SK-N-SH (cell line): ENCODE measurements at regions not wholly inside any gene's neighbourhood (a gene's known extent, or its start where the extent isn't known, plus 50 kb on each side); places are given as distances from the start of the nearest gene placed in this dataset.

ENCODE experiments used
- CTCF ChIA-PET: fragments of 300-600, 350-600 bp; formaldehyde crosslinking; extraction: SDS; loops from one replicate; lab custom pipeline; 2021; lab: Yijun Ruan, JAX
- POLR2A ChIA-PET: fragments of 350-600 bp; sonication (Branson Sonifier 250); formaldehyde crosslinking; extraction: SDS; loops from one replicate; lab custom pipeline; 2020; ENCODE audit warnings: antibody characterized with exemption, inconsistent platforms; lab: Yijun Ruan, JAX
- DNase-seq: peaks from one replicate; pipeline ENCODE4 v3.0.0; 2012
- H2AFZ ChIP-seq: fragments of 200-600 bp; sonication (generic); 2 replicates; pipeline ENCODE4 v1.8.1; 2016; ENCODE audit warnings: antibody characterized with exemption, mild to moderate bottlenecking, low read depth
- H3F3A ChIP-seq: fragments of 200-600 bp; sonication (generic); replicated peaks from 2 replicates; pipeline ENCODE3; 2016; ENCODE audit warnings: antibody characterized with exemption, mild to moderate bottlenecking; ENCODE audit not compliant: insufficient read depth
- H3K27ac ChIP-seq, 2 experiments: fragments of 200-500 bp in 1 of 2; fragments of 200-600 bp in 1 of 2; sonication (Bioruptor generic) in 1 of 2; sonication (generic), shearing (Covaris generic) in 1 of 2; 2 replicates each; pipeline versions ENCODE4 v1.5.1 to v1.6.1; 2014 to 2016; ENCODE audit warnings: low read depth in 2 of 2, inconsistent platforms in 1 of 2, low read length in 1 of 2, mild to moderate bottlenecking in 1 of 2, mixed read lengths in 1 of 2
- H3K27me3 ChIP-seq: fragments of 200-600 bp; sonication (generic), shearing (Covaris generic); 2 replicates; pipeline ENCODE4 v1.6.1; 2016; ENCODE audit warnings: mixed run types; ENCODE audit not compliant: insufficient read depth
- H3K36me3 ChIP-seq, 2 experiments: fragments of 200-500 bp in 1 of 2; fragments of 200-600 bp in 1 of 2; sonication (Bioruptor generic) in 1 of 2; sonication (generic) in 1 of 2; replicated peaks in 1 of 2; 2 replicates each; pipeline versions ENCODE3 to v1.5.1; 2014 to 2016; ENCODE audit warnings: low read length in 1 of 2, mild to moderate bottlenecking in 1 of 2; ENCODE audit not compliant: insufficient read depth in 2 of 2, control insufficient read depth in 1 of 2
- H3K4me1 ChIP-seq, 2 experiments: fragments of 200-500 bp in 1 of 2; fragments of 200-600 bp in 1 of 2; sonication (Bioruptor generic) in 1 of 2; sonication (generic), shearing (Covaris generic) in 1 of 2; 2 replicates each; pipeline versions ENCODE4 v1.5.1 to v1.6.1; 2014 to 2016; ENCODE audit warnings: low read depth in 1 of 2, low read length in 1 of 2, mixed run types in 1 of 2; ENCODE audit not compliant: insufficient read depth in 2 of 2, control insufficient read depth in 1 of 2
- H3K4me2 ChIP-seq: fragments of 200-600 bp; sonication (generic), shearing (Covaris generic); 2 replicates; pipeline ENCODE4 v1.6.1; 2017; ENCODE audit warnings: mixed run types
- H3K4me3 ChIP-seq, 2 experiments: fragments of 200-500 bp in 1 of 2; fragments of 200-600 bp in 1 of 2; sonication (Bioruptor generic) in 1 of 2; sonication (generic), shearing (Covaris generic) in 1 of 2; 2 replicates each; pipeline versions ENCODE4 v1.5.1 to v1.8.1; 2014 to 2016; ENCODE audit warnings: low read depth in 2 of 2, inconsistent platforms in 1 of 2, low read length in 1 of 2, mild to moderate bottlenecking in 1 of 2, mixed read lengths in 1 of 2, moderate library complexity in 1 of 2
- H3K79me2 ChIP-seq: fragments of 200-600 bp; sonication (generic); 2 replicates; pipeline ENCODE4 v1.8.1; 2017; ENCODE audit warnings: mild to moderate bottlenecking; ENCODE audit not compliant: insufficient read depth
- H3K9ac ChIP-seq: fragments of 200-600 bp; sonication (generic); 2 replicates; pipeline ENCODE4 v1.6.1; 2017; ENCODE audit warnings: mixed run types
- H3K9me2 ChIP-seq: fragments of 200-600 bp; sonication (generic); 2 replicates; pipeline ENCODE4 v1.6.1; 2017; ENCODE audit warnings: mixed run types
- H3K9me3 ChIP-seq: fragments of 200-600 bp; sonication (generic); 2 replicates; pipeline ENCODE4 v1.6.1; 2017; ENCODE audit warnings: mixed run types, mild to moderate bottlenecking, moderate library complexity
- H4K20me1 ChIP-seq: fragments of 200-600 bp; sonication (generic); 2 replicates; pipeline ENCODE4 v1.6.1; 2017; ENCODE audit warnings: mild to moderate bottlenecking, mixed run types; ENCODE audit not compliant: insufficient read depth
- ELF1 ChIP-seq: IDR thresholded peaks from 2 replicates; pipeline ENCODE4 v1.4.0; 2012
- FOSL2 ChIP-seq: IDR thresholded peaks from 2 replicates; pipeline ENCODE4 v1.4.0; 2012; ENCODE audit warnings: low read depth, mild to moderate bottlenecking, moderate library complexity, borderline replicate concordance
- FOXJ3 ChIP-seq: sonication (generic); formaldehyde crosslinking; IDR thresholded peaks from 2 replicates; pipeline ENCODE4 v1.5.1; 2020; ENCODE audit warnings: mild to moderate bottlenecking, missing genetic modification reagents
- GATA2 ChIP-seq: sonication (generic); formaldehyde crosslinking; IDR thresholded peaks from 2 replicates; pipeline ENCODE4 v1.5.0; 2020; ENCODE audit warnings: mild to moderate bottlenecking, missing genetic modification reagents
- JUND ChIP-seq: IDR thresholded peaks from 2 replicates; pipeline ENCODE4 v1.4.0; 2012
- MAX ChIP-seq: IDR thresholded peaks from 2 replicates; pipeline ENCODE4 v1.4.0; 2012; ENCODE audit warnings: low read depth
- MEF2A ChIP-seq: IDR thresholded peaks from 2 replicates; pipeline ENCODE4 v1.4.0; 2012; ENCODE audit warnings: low read depth, borderline replicate concordance
- NRF1 ChIP-seq: IDR thresholded peaks from 2 replicates; pipeline ENCODE4 v1.6.1; 2012; ENCODE audit warnings: low read depth, mild to moderate bottlenecking, low read length
- PBX3 ChIP-seq: IDR thresholded peaks from 2 replicates; pipeline ENCODE4; 2012
- RCOR1 ChIP-seq: fragments of 150-350 bp; IDR thresholded peaks from 2 replicates; pipeline ENCODE4 v1.6.1; 2017; ENCODE audit warnings: antibody characterized with exemption, low read length
- REST ChIP-seq: IDR thresholded peaks from 2 replicates; pipeline ENCODE4 v1.6.1; 2012; ENCODE audit warnings: mild to moderate bottlenecking, low read depth, low read length, moderate library complexity
- RFX5 ChIP-seq: IDR thresholded peaks from 2 replicates; pipeline ENCODE4 v1.6.1; 2012; ENCODE audit warnings: mild to moderate bottlenecking, improper control_type of control experiment, low read length
- SMC3 ChIP-seq: IDR thresholded peaks from 2 replicates; pipeline ENCODE4 v1.6.1; 2012; ENCODE audit warnings: low read depth, low read length, improper control_type of control experiment
- TEAD4 ChIP-seq: IDR thresholded peaks from 2 replicates; pipeline ENCODE4 v1.4.0; 2012; ENCODE audit warnings: mild to moderate bottlenecking, borderline replicate concordance; ENCODE audit not compliant: insufficient read depth
- WGBS: methylation state at CpG from one replicate; pipeline ENCODE4 v1.1.6; 2017; ENCODE audit warnings: low lambda C conversion rate; 5-methylcytosine and 5-hydroxymethylcytosine counted together
- TF ChIP-seq, protein P1 (sequence below): fragments of 150-350 bp; IDR thresholded peaks from 2 replicates; pipeline ENCODE4 v1.6.1; 2016; ENCODE audit warnings: mild to moderate bottlenecking, low read depth, low read length
- TF ChIP-seq, protein P2 (sequence below): fragments of 150-350 bp; IDR thresholded peaks from 2 replicates; pipeline ENCODE4 v1.6.1; 2017; ENCODE audit warnings: antibody characterized with exemption, low read length, low read depth, borderline replicate concordance

GRCh38 chr10:9437131-9437530, 1382.6 kb downstream of the GATA3 start:
- H2AFZ ChIP-seq = no peak overlapping the region
- no peaks in the 10 kb centered on the region for H3K9me3 ChIP-seq
- H3K27me3 ChIP-seq = no peaks in the 10 kb centered on the region
- TF ChIP-seq PBX3 (no peak), MEF2A (no peak), NRF1 (no peak), GATA2 (CRISPR knock-in tag) (no peak), RCOR1 (no peak), FOXJ3 (no peak), JUND (no peak), SMC3 (no peak), TEAD4 (no peak), MAX (no peak), ELF1 (no peak), RFX5 (no peak), REST (no peak), FOSL2 (no peak)
- TF ChIP-seq, protein P1, sequence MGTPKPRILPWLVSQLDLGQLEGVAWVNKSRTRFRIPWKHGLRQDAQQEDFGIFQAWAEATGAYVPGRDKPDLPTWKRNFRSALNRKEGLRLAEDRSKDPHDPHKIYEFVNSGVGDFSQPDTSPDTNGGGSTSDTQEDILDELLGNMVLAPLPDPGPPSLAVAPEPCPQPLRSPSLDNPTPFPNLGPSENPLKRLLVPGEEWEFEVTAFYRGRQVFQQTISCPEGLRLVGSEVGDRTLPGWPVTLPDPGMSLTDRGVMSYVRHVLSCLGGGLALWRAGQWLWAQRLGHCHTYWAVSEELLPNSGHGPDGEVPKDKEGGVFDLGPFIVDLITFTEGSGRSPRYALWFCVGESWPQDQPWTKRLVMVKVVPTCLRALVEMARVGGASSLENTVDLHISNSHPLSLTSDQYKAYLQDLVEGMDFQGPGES = no peak
- TF ChIP-seq, protein P2, sequence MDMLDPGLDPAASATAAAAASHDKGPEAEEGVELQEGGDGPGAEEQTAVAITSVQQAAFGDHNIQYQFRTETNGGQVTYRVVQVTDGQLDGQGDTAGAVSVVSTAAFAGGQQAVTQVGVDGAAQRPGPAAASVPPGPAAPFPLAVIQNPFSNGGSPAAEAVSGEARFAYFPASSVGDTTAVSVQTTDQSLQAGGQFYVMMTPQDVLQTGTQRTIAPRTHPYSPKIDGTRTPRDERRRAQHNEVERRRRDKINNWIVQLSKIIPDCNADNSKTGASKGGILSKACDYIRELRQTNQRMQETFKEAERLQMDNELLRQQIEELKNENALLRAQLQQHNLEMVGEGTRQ = no peak
- TF ChIP-seq, all 33 proteins: peak for 0
- CTCF ChIA-PET = no interaction called here
- POLR2A ChIA-PET = no interaction called here
- H3K4me1 ChIP-seq = no peaks in the 10 kb centered on the region
- no peak overlapping the region for H3K27ac ChIP-seq
- no peak overlapping the region for H3K4me3 ChIP-seq
- H3K9me2 ChIP-seq = no peaks in the 10 kb centered on the region
- H3K36me3 ChIP-seq = no peaks in the 10 kb centered on the region
- 16% methylated on average over 2 of the region's 2 CpGs for WGBS
- no peaks in the 10 kb centered on the region for H4K20me1 ChIP-seq
- H3K9ac ChIP-seq = no peak overlapping the region
- no peak overlapping the region for H3K4me2 ChIP-seq
- peaks cover 4% of the 10 kb centered on the region for H3F3A ChIP-seq
- no peaks in the 10 kb centered on the region for H3K79me2 ChIP-seq
- DNase-seq = no peak
